Activated CD8-positive, alpha-beta T cell treated with anti-CD3 and anti-CD28 coated beads for 36 hours (primary cell): ENCODE measurements at regions not wholly inside any gene's neighbourhood (a gene's known extent, or its start where the extent isn't known, plus 50 kb on each side); places are given as distances from the start of the nearest gene placed in this dataset.

ENCODE experiments used
- ATAC-seq: fragments of 200-7000 bp; cut with Tn5 transposase; one replicate; pipeline ENCODE4 v1.10.0; 2021; ENCODE audit warnings: mild to moderate bottlenecking, moderate library complexity
- CTCF ChIA-PET: fragments of 350-600 bp; sonication (Branson Sonifier 250); formaldehyde crosslinking; loops from one replicate; lab custom pipeline; 2021; ENCODE audit warnings: antibody characterized with exemption; lab: Charles Lee
- POLR2A ChIA-PET: fragments of 350-600 bp; sonication (Branson Sonifier 250); formaldehyde crosslinking; loops from one replicate; lab custom pipeline; 2021; ENCODE audit warnings: antibody characterized with exemption; lab: Charles Lee
- DNase-seq: peaks from one replicate; pipeline ENCODE4 v3.0.0-alpha.2; 2020
- H3K27ac Mint-ChIP-seq: one replicate; pipeline ENCODE4 v1.8.0; 2021; ENCODE audit warnings: mild to moderate bottlenecking, mixed read lengths
- H3K27me3 Mint-ChIP-seq: one replicate; pipeline ENCODE4 v1.8.0; 2021; ENCODE audit warnings: mixed read lengths
- H3K36me3 Mint-ChIP-seq: one replicate; pipeline ENCODE4 v1.8.0; 2021; ENCODE audit warnings: low read depth, mixed read lengths
- H3K4me1 Mint-ChIP-seq: one replicate; pipeline ENCODE4 v1.8.0; 2021; ENCODE audit warnings: low read depth, mixed read lengths
- H3K4me3 Mint-ChIP-seq: one replicate; pipeline ENCODE4 v1.8.0; 2021; ENCODE audit warnings: mild to moderate bottlenecking, moderate library complexity, mixed read lengths
- H3K9me3 Mint-ChIP-seq: one replicate; pipeline ENCODE4 v1.8.0; 2021; ENCODE audit warnings: mixed read lengths
- CTCF ChIP-seq: fragments of 200-600 bp; IDR thresholded peaks from one replicate; pipeline ENCODE4 v1.8.0; 2022; ENCODE audit warnings: antibody characterized with exemption, mild to moderate bottlenecking
- intact Hi-C: fragments of 100-400 bp; cut with micrococcal nuclease; formaldehyde crosslinking; loops from one replicate; pipeline ENCODE4 v1.10.0; 2022

GRCh38 chr2:196437626-196438025 is 201.9 kb upstream of the CCDC150 start:
- POLR2A ChIA-PET = interaction anchor here (1.0 kb wide), 1 partner anchor 22 kb away, joined by 3 read pairs; no protein-coding TSS in a partner anchor
- DNase-seq (no peak), ATAC-seq (no peak)
- CTCF ChIA-PET = interaction anchor here (1.6 kb wide), 1 partner anchor 16 kb away, joined by 6 read pairs; no protein-coding TSS in a partner anchor
- no peaks in the 10 kb centered on the region for H3K36me3 Mint-ChIP-seq
- TF ChIP-seq CTCF = no peak
- H3K9me3 Mint-ChIP-seq = no peaks in the 10 kb centered on the region
- H3K27me3 Mint-ChIP-seq = peaks cover 2% of the 10 kb centered on the region
- H3K4me3 Mint-ChIP-seq = no peak overlapping the region
- H3K4me1 Mint-ChIP-seq = no peaks in the 10 kb centered on the region
- no peak overlapping the region for H3K27ac Mint-ChIP-seq
- intact Hi-C loops = no loop called here

GRCh38 chr2:196439760-196440159 is 199.8 kb upstream of the CCDC150 start:
- no peak overlapping the region for H3K4me3 Mint-ChIP-seq

GRCh38 chr2:196440413-196440812 is 199.1 kb upstream of the CCDC150 start:
- no peak for ATAC-seq
- CTCF ChIA-PET = no interaction called here

More at GRCh38 chr2:196439760-196440159, 199.8 kb upstream of the CCDC150 start:
- Mint-ChIP-seq H3K4me1 (no peaks in the 10 kb centered on the region), H3K27me3 (peaks cover 2% of the 10 kb centered on the region), H3K9me3 (no peaks in the 10 kb centered on the region), H3K27ac (no peak overlapping the region), H3K36me3 (no peaks in the 10 kb centered on the region)
- DNase-seq (no peak), ATAC-seq (no peak)
- intact Hi-C loops = no loop called here
- ChIA-PET CTCF (interaction anchor here (1.9 kb wide), 1 partner anchor 14 kb away, joined by 6 read pairs; no protein-coding TSS in a partner anchor), POLR2A (no interaction called here)
- TF ChIP-seq CTCF = no peak

GRCh38 chr2:196441527-196441926 is 198.0 kb upstream of the CCDC150 start:
- intact Hi-C loops = no loop called here
- no peak for TF ChIP-seq CTCF
- Mint-ChIP-seq H3K27me3 (peaks cover 2% of the 10 kb centered on the region), H3K4me3 (no peak overlapping the region), H3K4me1 (no peaks in the 10 kb centered on the region), H3K36me3 (no peaks in the 10 kb centered on the region), H3K27ac (no peak overlapping the region), H3K9me3 (no peaks in the 10 kb centered on the region)
- ATAC-seq = no peak
- POLR2A ChIA-PET = no interaction called here
- CTCF ChIA-PET = interaction anchor here (1.1 kb wide), 1 partner anchor 145 kb away, joined by 3 read pairs; no protein-coding TSS in a partner anchor
- no peak for DNase-seq

More at GRCh38 chr2:196440413-196440812, 199.1 kb upstream of the CCDC150 start:
- H3K27me3 Mint-ChIP-seq = peaks cover 2% of the 10 kb centered on the region
- no peaks in the 10 kb centered on the region for H3K4me1 Mint-ChIP-seq
- no peak for TF ChIP-seq CTCF
- no peak overlapping the region for H3K4me3 Mint-ChIP-seq
- H3K27ac Mint-ChIP-seq = no peak overlapping the region
- no peaks in the 10 kb centered on the region for H3K36me3 Mint-ChIP-seq
- no peaks in the 10 kb centered on the region for H3K9me3 Mint-ChIP-seq
- intact Hi-C loops = no loop called here
- DNase-seq = no peak
- POLR2A ChIA-PET = no interaction called here

- intact Hi-C loops = no loop called here
- Mint-ChIP-seq H3K9me3 (no peaks in the 10 kb centered on the region), H3K27me3 (peaks cover 2% of the 10 kb centered on the region), H3K4me3 (no peak overlapping the region), H3K4me1 (no peaks in the 10 kb centered on the region), H3K36me3 (no peaks in the 10 kb centered on the region), H3K27ac (no peak overlapping the region)
- no peak for TF ChIP-seq CTCF
- ChIA-PET CTCF (interaction anchor here (1.1 kb wide), 1 partner anchor 146 kb away, joined by 3 read pairs; no protein-coding TSS in a partner anchor), POLR2A (no interaction called here)
- DNase-seq (no peak), ATAC-seq (no peak)
Observed at GRCh38 chr2:196442211-196442610, 197.3 kb upstream of the CCDC150 start.
